GM12878 (cell line): ENCODE measurements at regions not wholly inside any gene's neighbourhood (a gene's known extent, or its start where the extent isn't known, plus 50 kb on each side); places are given as distances from the start of the nearest gene placed in this dataset.

Source experiments
- ATAC-seq: fragments of 200-7000 bp; cut with Tn5 transposase; 3 replicates; pipeline ENCODE4 v1.9.1; 2020; ENCODE audit warnings: mild to moderate bottlenecking, moderate library complexity
- BruUV-seq: library from RNA; stranded (reverse); fragments of 400-500 nt; replicated peaks from 2 replicates; lab custom pipeline; 2021; lab: Mats Ljungman, UMichigan
- CTCF ChIA-PET: fragments of 300-600 bp; sonication (Branson Sonifier 250); formaldehyde crosslinking; extraction: SDS; loops from one replicate; lab custom pipeline; 2021; ENCODE audit warnings: inconsistent platforms; lab: Yijun Ruan, JAX
- POLR2A ChIA-PET: fragments of 350-600 bp; formaldehyde crosslinking; extraction: SDS; loops from one replicate; lab custom pipeline; 2021; ENCODE audit warnings: inconsistent platforms; lab: Charles Lee
- RAD21 ChIA-PET: fragments of 300-600 bp; sonication (Branson Sonifier 250); formaldehyde crosslinking; loops from one replicate; lab custom pipeline; 2023; ENCODE audit warnings: antibody characterized with exemption; ENCODE audit not compliant: unreplicated experiment; lab: Charles Lee
- SMC1A ChIA-PET: fragments of 300-600 bp; sonication (Branson Sonifier 250); formaldehyde crosslinking; loops from one replicate; lab custom pipeline; 2023; ENCODE audit not compliant: unreplicated experiment, uncharacterized antibody; lab: Charles Lee
- DNase-seq: peaks from one replicate; pipeline ENCODE4 v3.0.0-alpha.2; 2011; ENCODE audit warnings: low read depth, low spot score
- FAIRE-seq: peaks from 3 replicates; lab custom pipeline; 2011; peaks lifted over from hg19 to GRCh38; lab: Jason Lieb, UNC
- H2AFZ ChIP-seq: 2 replicates; pipeline ENCODE4 v1.6.0; 2011; ENCODE audit warnings: low read depth, low read length, control low read depth; ENCODE audit not compliant: control insufficient read depth
- H3K27ac ChIP-seq: 2 replicates; pipeline ENCODE4 v1.5.1; 2011; ENCODE audit warnings: control low read depth; ENCODE audit not compliant: control insufficient read depth, insufficient read depth
- H3K27me3 ChIP-seq, 2 experiments: replicated peaks in 1 of 2; 2 replicates each; pipeline versions ENCODE4 v1.6.0 to v1.6.1; 2011; ENCODE audit warnings: low read length in 1 of 2; ENCODE audit not compliant: control insufficient read depth in 2 of 2, insufficient read depth in 2 of 2
- H3K36me3 ChIP-seq, 2 experiments: 2 replicates each; pipeline ENCODE4 v1.5.1; 2011; ENCODE audit warnings: low read length in 1 of 2; ENCODE audit not compliant: control insufficient read depth in 2 of 2, insufficient read depth in 2 of 2
- H3K4me1 ChIP-seq: 2 replicates; pipeline ENCODE4 v1.6.1; 2011; ENCODE audit warnings: mild to moderate bottlenecking, low read length, moderate library complexity, mixed read lengths; ENCODE audit not compliant: control insufficient read depth, insufficient read depth
- H3K4me2 ChIP-seq: 2 replicates; pipeline ENCODE4 v1.6.0; 2011; ENCODE audit warnings: control low read depth; ENCODE audit not compliant: control insufficient read depth, insufficient read depth
- H3K4me3 ChIP-seq: fragments of 200-600 bp; sonication (generic); 2 replicates; pipeline ENCODE4 v1.5.1; 2016
- H3K79me2 ChIP-seq: 2 replicates; pipeline ENCODE4 v1.6.0; 2011; ENCODE audit warnings: low read length; ENCODE audit not compliant: control insufficient read depth, insufficient read depth
- H3K9ac ChIP-seq: 2 replicates; pipeline ENCODE4 v1.8.0; 2011; ENCODE audit warnings: low read length, control low read depth, mixed read lengths; ENCODE audit not compliant: control insufficient read depth, insufficient read depth
- H3K9me3 ChIP-seq: replicated peaks from 3 replicates; pipeline ENCODE4 v1.5.1; 2011; ENCODE audit warnings: mild to moderate bottlenecking, low read length; ENCODE audit not compliant: control insufficient read depth, insufficient read depth
- H4K20me1 ChIP-seq: 2 replicates; pipeline ENCODE4 v1.6.0; 2011; ENCODE audit not compliant: control insufficient read depth, insufficient read depth
- BRCA1 ChIP-seq: IDR thresholded peaks from 2 replicates; pipeline ENCODE4 v1.6.1; 2011; ENCODE audit warnings: low read depth, low read length, improper control_type of control experiment
- HSF1 ChIP-seq: fragments of 150-350 bp; IDR thresholded peaks from 2 replicates; pipeline ENCODE4 v1.6.1; 2014; ENCODE audit warnings: mild to moderate bottlenecking, low read depth, low read length
- IRF4 ChIP-seq: IDR thresholded peaks from 2 replicates; pipeline ENCODE4 v1.6.1; 2011; ENCODE audit warnings: low read depth, low read length
- KLF5 ChIP-seq: fragments of 450-650 bp; IDR thresholded peaks from 2 replicates; pipeline ENCODE4 v1.6.1; 2014; ENCODE audit warnings: mild to moderate bottlenecking; ENCODE audit not compliant: partially characterized antibody
- MTA3 ChIP-seq: IDR thresholded peaks from 2 replicates; pipeline ENCODE4 v1.6.1; 2012; ENCODE audit warnings: low read length, inconsistent platforms, borderline replicate concordance
- NRF1 ChIP-seq: conservative IDR thresholded peaks from 2 replicates; pipeline ENCODE4 v1.6.1; 2011; ENCODE audit warnings: mild to moderate bottlenecking, low read depth, low read length, improper control_type of control experiment
- REST ChIP-seq: IDR thresholded peaks from 2 replicates; pipeline ENCODE4 v1.6.1; 2012; ENCODE audit warnings: mild to moderate bottlenecking, low read depth, low read length
- STAT3 ChIP-seq: IDR thresholded peaks from 2 replicates; pipeline ENCODE4 v1.6.1; 2011; ENCODE audit warnings: low read depth, low read length, improper control_type of control experiment
- ZNF274 ChIP-seq: IDR thresholded peaks from one replicate; pipeline ENCODE4 v1.8.0; 2011; ENCODE audit not compliant: insufficient read length, insufficient read depth
- ZNF592 ChIP-seq: fragments of 450-650 bp; IDR thresholded peaks from 2 replicates; pipeline ENCODE4 v1.6.1; 2017; ENCODE audit warnings: mild to moderate bottlenecking, moderate library complexity
- WGBS: methylation state at CpG from one replicate; pipeline ENCODE4 v1.1.6; 2016; ENCODE audit warnings: low lambda C conversion rate; ENCODE audit not compliant: insufficient replicate concordance, insufficient coverage; ENCODE audit errors: missing lambda C conversion rate; 5-methylcytosine and 5-hydroxymethylcytosine counted together
- in situ Hi-C: fragments of 300-500 bp; cut with MboI; formaldehyde crosslinking; loops from 9 replicates; pipeline ENCODE4 v1.14.3; 2018; ENCODE audit warnings: mixed read lengths
- intact Hi-C: fragments of 100-400 bp; cut with micrococcal nuclease; formaldehyde crosslinking; loops from one replicate; pipeline ENCODE4 v1.14.2; 2022; ENCODE audit not compliant: unreplicated experiment
- TF ChIP-seq, protein P1 (sequence below): IDR thresholded peaks from 2 replicates; pipeline ENCODE4 v1.6.1; 2012; ENCODE audit warnings: low read depth, low read length, improper control_type of control experiment

GRCh38 chr4:14835288-14835687, 167.0 kb upstream of the CPEB2 start:
- no peak for TF ChIP-seq HSF1
- no peak for TF ChIP-seq REST
- no peak for TF ChIP-seq MTA3
- TF ChIP-seq, protein P1, sequence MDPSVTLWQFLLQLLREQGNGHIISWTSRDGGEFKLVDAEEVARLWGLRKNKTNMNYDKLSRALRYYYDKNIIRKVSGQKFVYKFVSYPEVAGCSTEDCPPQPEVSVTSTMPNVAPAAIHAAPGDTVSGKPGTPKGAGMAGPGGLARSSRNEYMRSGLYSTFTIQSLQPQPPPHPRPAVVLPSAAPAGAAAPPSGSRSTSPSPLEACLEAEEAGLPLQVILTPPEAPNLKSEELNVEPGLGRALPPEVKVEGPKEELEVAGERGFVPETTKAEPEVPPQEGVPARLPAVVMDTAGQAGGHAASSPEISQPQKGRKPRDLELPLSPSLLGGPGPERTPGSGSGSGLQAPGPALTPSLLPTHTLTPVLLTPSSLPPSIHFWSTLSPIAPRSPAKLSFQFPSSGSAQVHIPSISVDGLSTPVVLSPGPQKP = no peak
- TF ChIP-seq ZNF274 = no peak
- TF ChIP-seq STAT3 = no peak
- no peak for TF ChIP-seq ZNF592
- TF ChIP-seq IRF4 = no peak
- TF ChIP-seq KLF5 = no peak
- TF ChIP-seq NRF1 = no peak
- TF ChIP-seq BRCA1 = no peak
- ChIA-PET POLR2A (interaction anchor here (0.6 kb wide), 1 partner anchor 807 kb away, joined by 3 read pairs; no protein-coding TSS in a partner anchor), CTCF (interaction anchor here (0.9 to 1.0 kb wide), 2 partner anchors 8 to 16 kb away, joined by 3 to 4 read pairs; no protein-coding TSS in a partner anchor), SMC1A (interaction anchor here (0.6 to 2.1 kb wide), 5 partner anchors 8 to 205 kb away, joined by 3 to 5 read pairs (median 3); no protein-coding TSS in a partner anchor), RAD21 (no interaction called here)
- H3K4me1 ChIP-seq = no peaks in the 10 kb centered on the region
- no peak for FAIRE-seq
- WGBS = 33% methylated on average over 1 of the region's 1 CpG
- H3K79me2 ChIP-seq = no peaks in the 10 kb centered on the region
- no peak overlapping the region for H3K4me3 ChIP-seq
- H4K20me1 ChIP-seq = no peaks in the 10 kb centered on the region
- no peak for DNase-seq
- BruUV-seq = no TSS peak
- H3K9ac ChIP-seq = no peak overlapping the region
- H3K4me2 ChIP-seq = no peak overlapping the region
- H3K9me3 ChIP-seq = no peaks in the 10 kb centered on the region; the same call in 2 of the 3 replicates
- no peak overlapping the region for H2AFZ ChIP-seq
- in situ Hi-C loops (no loop called here), intact Hi-C loops (no loop called here)
- ATAC-seq = no peak
- H3K27ac ChIP-seq = no peak overlapping the region
- no peaks in the 10 kb centered on the region for H3K36me3 ChIP-seq
- no peaks in the 10 kb centered on the region for H3K27me3 ChIP-seq
